ENCODE measurements at regions not wholly inside any gene's neighbourhood (a gene's known extent, or its start where the extent isn't known, plus 50 kb on each side); places are given as distances from the start of the nearest gene placed in this dataset.

GRCh38 chr14:100446572-100446971 lies 123.4 kb downstream of the SLC25A47 start:
- H4K8ac ChIP-seq (ENCODE audit: low read depth, low read length) = no peak overlapping the region
- no peak overlapping the region for H2BK120ac ChIP-seq (ENCODE audit: low read depth, low read length)
- H2BK5ac ChIP-seq (ENCODE audit: low read length) = no peak overlapping the region
- no peak overlapping the region for H2AFZ ChIP-seq (ENCODE audit: low read length)
- H3K4me1 ChIP-seq (ENCODE audit: control insufficient read depth in 2 of 2, insufficient read depth in 1 of 2, low read depth in 1 of 2, low read length in 2 of 2) = peaks cover 5 to 20% of the 10 kb centered on the region in 2 donors
- H3K36me3 ChIP-seq (replicated peaks in 1 of 2; ENCODE audit: control insufficient read depth in 2 of 2, insufficient read depth in 2 of 2, low read length in 2 of 2) = no peaks in the 10 kb centered on the region
- no peaks in the 10 kb centered on the region for H3K9me3 ChIP-seq (replicated peaks in 1 of 2; ENCODE audit: control insufficient read depth in 2 of 2, insufficient read depth in 1 of 2, low read depth in 1 of 2, low read length in 2 of 2)
- DNase-seq (ENCODE audit: low spot score) = no peak
- no peak overlapping the region for H2BK15ac ChIP-seq (ENCODE audit: low read length)
- H3K27ac ChIP-seq (replicated peaks; ENCODE audit: low read length) = no peak overlapping the region
- H3K9ac ChIP-seq (ENCODE audit: low read depth, low read length, poor library complexity) = no peak overlapping the region
- H3K23ac ChIP-seq (ENCODE audit: low read depth, low read length, poor library complexity) = no peak overlapping the region
- H2AK5ac ChIP-seq (ENCODE audit: low read depth, low read length) = no peak overlapping the region
- H3K4me3 ChIP-seq (ENCODE audit: low read length in 2 of 2) = no peak overlapping the region
- H3K18ac ChIP-seq (ENCODE audit: low read length) = no peak overlapping the region
- H3K27me3 ChIP-seq (ENCODE audit: control insufficient read depth in 3 of 3, insufficient read depth in 3 of 3, low read depth in 1 of 3, low read length in 3 of 3) = no peaks in the 10 kb centered on the region
- H3K4me2 ChIP-seq (ENCODE audit: insufficient read depth, low read length, poor library complexity, severe bottlenecking) = no peak overlapping the region
- H3K4ac ChIP-seq (ENCODE audit: low read length) = no peak overlapping the region
- H3K79me1 ChIP-seq (ENCODE audit: low read depth, low read length) = no peaks in the 10 kb centered on the region
- no peak overlapping the region for H4K91ac ChIP-seq (ENCODE audit: low read depth, low read length, poor library complexity)
- no peak overlapping the region for H2BK12ac ChIP-seq (ENCODE audit: low read length)
- H3K14ac ChIP-seq (ENCODE audit: low read length) = no peak overlapping the region
- WGBS, 2 donors (ENCODE audit: extremely low coverage in 2 of 2, insufficient read length in 2 of 2, insufficient replicate concordance in 1 of 2) = no CpG with 5 or more reads among the region's 7 CpGs

- H2AK5ac ChIP-seq (ENCODE audit: low read depth, low read length) = no peak overlapping the region
- no peak overlapping the region for H2BK15ac ChIP-seq (ENCODE audit: low read length)
- no peaks in the 10 kb centered on the region for H3K79me1 ChIP-seq (ENCODE audit: low read depth, low read length)
- no peak overlapping the region for H3K27ac ChIP-seq (replicated peaks; ENCODE audit: low read length)
- H2BK120ac ChIP-seq (ENCODE audit: low read depth, low read length) = no peak overlapping the region
- no peak overlapping the region for H3K14ac ChIP-seq (ENCODE audit: low read length)
- H3K23ac ChIP-seq (ENCODE audit: low read depth, low read length, poor library complexity) = no peak overlapping the region
- DNase-seq (ENCODE audit: low spot score) = no peak
- no peak overlapping the region for H2BK5ac ChIP-seq (ENCODE audit: low read length)
- no peak overlapping the region for H3K4me2 ChIP-seq (ENCODE audit: insufficient read depth, low read length, poor library complexity, severe bottlenecking)
- H3K4me3 ChIP-seq (ENCODE audit: low read length in 2 of 2) = no peak overlapping the region
- H2AFZ ChIP-seq (ENCODE audit: low read length) = no peak overlapping the region
- no peak overlapping the region for H4K91ac ChIP-seq (ENCODE audit: low read depth, low read length, poor library complexity)
- H3K4me1 ChIP-seq (ENCODE audit: control insufficient read depth in 2 of 2, insufficient read depth in 1 of 2, low read depth in 1 of 2, low read length in 2 of 2) = peaks cover under 1 to 20% of the 10 kb centered on the region in 2 donors
- WGBS, 2 donors (ENCODE audit: extremely low coverage in 2 of 2, insufficient read length in 2 of 2, insufficient replicate concordance in 1 of 2) = no CpG with 5 or more reads among the region's 5 CpGs
- no peak overlapping the region for H2BK12ac ChIP-seq (ENCODE audit: low read length)
- H3K36me3 ChIP-seq (replicated peaks in 1 of 2; ENCODE audit: control insufficient read depth in 2 of 2, insufficient read depth in 2 of 2, low read length in 2 of 2) = no peaks in the 10 kb centered on the region
- no peak overlapping the region for H3K18ac ChIP-seq (ENCODE audit: low read length)
- H4K8ac ChIP-seq (ENCODE audit: low read depth, low read length) = no peak overlapping the region
- H3K9me3 ChIP-seq (replicated peaks in 1 of 2; ENCODE audit: control insufficient read depth in 2 of 2, insufficient read depth in 1 of 2, low read depth in 1 of 2, low read length in 2 of 2) = no peaks in the 10 kb centered on the region
- H3K27me3 ChIP-seq (ENCODE audit: control insufficient read depth in 3 of 3, insufficient read depth in 3 of 3, low read depth in 1 of 3, low read length in 3 of 3) = no peaks in the 10 kb centered on the region
- H3K4ac ChIP-seq (ENCODE audit: low read length) = no peak overlapping the region
- H3K9ac ChIP-seq (ENCODE audit: low read depth, low read length, poor library complexity) = no peak overlapping the region
Observed at GRCh38 chr14:100448376-100448775, 125.2 kb downstream of the SLC25A47 start.

- H3K18ac ChIP-seq (ENCODE audit: low read length) = peak overlapping the region; percentile 30
- no peak overlapping the region for H3K27ac ChIP-seq (replicated peaks; ENCODE audit: low read length)
- no peak overlapping the region for H4K8ac ChIP-seq (ENCODE audit: low read depth, low read length)
- no peaks in the 10 kb centered on the region for H3K79me1 ChIP-seq (ENCODE audit: low read depth, low read length)
- peaks cover 0 to 20% of the 10 kb centered on the region in 2 donors for H3K4me1 ChIP-seq (ENCODE audit: control insufficient read depth in 2 of 2, insufficient read depth in 1 of 2, low read depth in 1 of 2, low read length in 2 of 2)
- H2BK12ac ChIP-seq (ENCODE audit: low read length) = peak overlapping the region; percentile 63
- no peaks in the 10 kb centered on the region for H3K36me3 ChIP-seq (replicated peaks in 1 of 2; ENCODE audit: control insufficient read depth in 2 of 2, insufficient read depth in 2 of 2, low read length in 2 of 2)
- no peak overlapping the region for H2BK5ac ChIP-seq (ENCODE audit: low read length)
- H2AK5ac ChIP-seq (ENCODE audit: low read depth, low read length) = no peak overlapping the region
- H3K23ac ChIP-seq (ENCODE audit: low read depth, low read length, poor library complexity) = no peak overlapping the region
- H3K4ac ChIP-seq (ENCODE audit: low read length) = peak overlapping the region; percentile 26
- H2AFZ ChIP-seq (ENCODE audit: low read length) = no peak overlapping the region
- DNase-seq (ENCODE audit: low spot score) = no peak
- H3K4me2 ChIP-seq (ENCODE audit: insufficient read depth, low read length, poor library complexity, severe bottlenecking) = no peak overlapping the region
- H3K14ac ChIP-seq (ENCODE audit: low read length) = no peak overlapping the region
- H3K9me3 ChIP-seq (replicated peaks in 1 of 2; ENCODE audit: control insufficient read depth in 2 of 2, insufficient read depth in 1 of 2, low read depth in 1 of 2, low read length in 2 of 2) = no peaks in the 10 kb centered on the region
- WGBS, 2 donors (ENCODE audit: extremely low coverage in 2 of 2, insufficient read length in 2 of 2, insufficient replicate concordance in 1 of 2) = no CpG with 5 or more reads among the region's 14 CpGs
- H2BK15ac ChIP-seq (ENCODE audit: low read length) = peak overlapping the region; percentile 27
- no peak overlapping the region for H2BK120ac ChIP-seq (ENCODE audit: low read depth, low read length)
- H3K9ac ChIP-seq (ENCODE audit: low read depth, low read length, poor library complexity) = no peak overlapping the region
- H3K4me3 ChIP-seq (ENCODE audit: low read length in 2 of 2) = no peak overlapping the region
- H4K91ac ChIP-seq (ENCODE audit: low read depth, low read length, poor library complexity) = no peak overlapping the region
- H3K27me3 ChIP-seq (ENCODE audit: control insufficient read depth in 3 of 3, insufficient read depth in 3 of 3, low read depth in 1 of 3, low read length in 3 of 3) = no peaks in the 10 kb centered on the region
Observed at GRCh38 chr14:100449225-100449987, 126.3 kb downstream of the SLC25A47 start.

GRCh38 chr14:100450049-100450448 lies 126.9 kb downstream of the SLC25A47 start:
- no peak overlapping the region for H3K9ac ChIP-seq (ENCODE audit: low read depth, low read length, poor library complexity)
- H3K14ac ChIP-seq (ENCODE audit: low read length) = peak overlapping the region; percentile 60
- no peaks in the 10 kb centered on the region for H3K27me3 ChIP-seq (ENCODE audit: control insufficient read depth in 3 of 3, insufficient read depth in 3 of 3, low read depth in 1 of 3, low read length in 3 of 3)
- no peak overlapping the region for H3K23ac ChIP-seq (ENCODE audit: low read depth, low read length, poor library complexity)
- H2AFZ ChIP-seq (ENCODE audit: low read length) = no peak overlapping the region
- H4K8ac ChIP-seq (ENCODE audit: low read depth, low read length) = no peak overlapping the region
- H3K4me3 ChIP-seq (ENCODE audit: low read length in 2 of 2) = no peak overlapping the region
- H3K18ac ChIP-seq (ENCODE audit: low read length) = no peak overlapping the region
- no CpG with 5 or more reads among the region's 2 CpGs for WGBS, 2 donors (ENCODE audit: extremely low coverage in 2 of 2, insufficient read length in 2 of 2, insufficient replicate concordance in 1 of 2)
- H2BK5ac ChIP-seq (ENCODE audit: low read length) = no peak overlapping the region
- no peak overlapping the region for H3K4me2 ChIP-seq (ENCODE audit: insufficient read depth, low read length, poor library complexity, severe bottlenecking)
- H3K36me3 ChIP-seq (replicated peaks in 1 of 2; ENCODE audit: control insufficient read depth in 2 of 2, insufficient read depth in 2 of 2, low read length in 2 of 2) = no peaks in the 10 kb centered on the region
- no peak overlapping the region for H2BK15ac ChIP-seq (ENCODE audit: low read length)
- H2AK5ac ChIP-seq (ENCODE audit: low read depth, low read length) = no peak overlapping the region
- peaks cover 0 to 17% of the 10 kb centered on the region in 2 donors for H3K4me1 ChIP-seq (ENCODE audit: control insufficient read depth in 2 of 2, insufficient read depth in 1 of 2, low read depth in 1 of 2, low read length in 2 of 2)
- no peak overlapping the region for H2BK120ac ChIP-seq (ENCODE audit: low read depth, low read length)
- H3K27ac ChIP-seq (replicated peaks; ENCODE audit: low read length) = no peak overlapping the region
- no peak overlapping the region for H2BK12ac ChIP-seq (ENCODE audit: low read length)
- no peak for DNase-seq (ENCODE audit: low spot score)
- H3K79me1 ChIP-seq (ENCODE audit: low read depth, low read length) = no peaks in the 10 kb centered on the region
- no peak overlapping the region for H4K91ac ChIP-seq (ENCODE audit: low read depth, low read length, poor library complexity)
- H3K9me3 ChIP-seq (replicated peaks in 1 of 2; ENCODE audit: control insufficient read depth in 2 of 2, insufficient read depth in 1 of 2, low read depth in 1 of 2, low read length in 2 of 2) = no peaks in the 10 kb centered on the region
- H3K4ac ChIP-seq (ENCODE audit: low read length) = no peak overlapping the region

All from neuronal stem cell (in vitro differentiated cells).